HG02938 (cell line): ENCODE measurements at regions not wholly inside any gene's neighbourhood (a gene's known extent, or its start where the extent isn't known, plus 50 kb on each side); places are given as distances from the start of the nearest gene placed in this dataset.
"Not testable (repeated sequence)": the region's sequence is repeated elsewhere in the genome, so short reads cannot be mapped to it uniquely, and the experiment has no call there.

Experiments used
- ATAC-seq: cut with Tn5 transposase; IDR thresholded peaks from one replicate; pipeline ENCODE4 v1.9.1; 2021; ENCODE audit warnings: mild to moderate bottlenecking, moderate library complexity; ENCODE audit not compliant: unreplicated experiment

GRCh38 chr12:89844539-89844938, 135.9 kb upstream of the ATP2B1 start:
- ATAC-seq = no peak

DNA sequence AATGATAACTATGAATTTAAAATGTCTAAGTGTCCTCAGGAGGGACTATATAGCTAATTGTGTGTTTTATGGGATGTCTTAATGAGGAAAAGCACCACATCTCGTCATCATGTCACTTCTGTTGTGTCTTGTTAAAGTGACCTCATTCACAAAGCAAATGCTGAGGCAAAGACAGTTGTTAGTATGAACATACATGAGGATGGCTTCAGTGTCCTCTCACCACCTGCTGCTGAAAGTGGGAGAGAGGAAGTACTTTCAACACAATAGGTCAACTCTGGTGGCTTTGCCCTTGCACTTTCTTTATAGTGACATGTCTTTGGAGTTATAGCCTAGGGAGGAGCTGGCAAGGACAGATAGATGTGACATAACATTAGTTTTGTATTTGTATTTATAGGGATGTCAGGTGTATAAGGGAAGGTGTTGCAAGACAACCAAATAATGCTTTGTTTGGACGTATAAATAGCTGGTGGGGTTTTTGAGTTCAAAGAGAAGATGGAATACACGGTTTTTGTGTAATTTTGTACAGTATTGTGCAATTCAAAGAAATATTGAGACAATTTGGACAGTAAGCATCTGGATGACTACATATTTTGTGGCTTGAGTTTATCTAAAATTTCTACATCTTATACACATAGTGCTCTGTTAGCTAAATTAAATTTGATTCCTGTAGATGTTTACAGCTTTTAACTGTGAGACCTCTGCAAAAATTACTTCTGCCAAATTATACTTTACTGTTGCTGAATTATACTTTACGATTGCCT, 131.7 kb upstream of the ATP2B1 start:
- no peak for ATAC-seq

DNA sequence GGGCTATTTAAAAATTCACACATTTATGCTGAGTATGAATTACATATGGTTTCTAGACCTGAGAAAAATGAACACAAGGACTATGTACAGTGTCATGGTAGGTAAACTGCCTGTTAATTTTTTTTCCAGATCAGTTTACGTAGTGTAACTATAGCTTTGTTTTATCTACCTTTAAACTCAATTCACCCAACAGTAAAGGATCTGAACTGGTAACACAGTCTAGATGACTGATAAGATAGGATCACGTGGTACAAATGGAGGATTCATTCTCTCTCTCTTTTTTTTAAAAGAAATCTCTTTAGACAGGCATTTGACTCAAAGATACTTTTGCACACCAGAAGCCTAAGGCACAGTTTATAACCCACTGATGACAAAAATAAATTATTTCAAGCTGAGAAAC, 130.8 kb upstream of the ATP2B1 start:
- no peak for ATAC-seq

- ATAC-seq = no peak
These were observed 130.2 kb upstream of the ATP2B1 start for GRCh38 chr12:89838833-89839232.

- no peak for ATAC-seq
These were observed 127.4 kb upstream of the ATP2B1 start for GRCh38 chr12:89836026-89836425.

- no peak for ATAC-seq
These were observed 126.0 kb upstream of the ATP2B1 start for GRCh38 chr12:89834676-89835075.

GRCh38 chr12:89833337-89834252, 125.0 kb upstream of the ATP2B1 start:
- ATAC-seq = no peak

- no peak for ATAC-seq
These were observed 123.7 kb upstream of the ATP2B1 start for GRCh38 chr12:89832336-89832735.

DNA sequence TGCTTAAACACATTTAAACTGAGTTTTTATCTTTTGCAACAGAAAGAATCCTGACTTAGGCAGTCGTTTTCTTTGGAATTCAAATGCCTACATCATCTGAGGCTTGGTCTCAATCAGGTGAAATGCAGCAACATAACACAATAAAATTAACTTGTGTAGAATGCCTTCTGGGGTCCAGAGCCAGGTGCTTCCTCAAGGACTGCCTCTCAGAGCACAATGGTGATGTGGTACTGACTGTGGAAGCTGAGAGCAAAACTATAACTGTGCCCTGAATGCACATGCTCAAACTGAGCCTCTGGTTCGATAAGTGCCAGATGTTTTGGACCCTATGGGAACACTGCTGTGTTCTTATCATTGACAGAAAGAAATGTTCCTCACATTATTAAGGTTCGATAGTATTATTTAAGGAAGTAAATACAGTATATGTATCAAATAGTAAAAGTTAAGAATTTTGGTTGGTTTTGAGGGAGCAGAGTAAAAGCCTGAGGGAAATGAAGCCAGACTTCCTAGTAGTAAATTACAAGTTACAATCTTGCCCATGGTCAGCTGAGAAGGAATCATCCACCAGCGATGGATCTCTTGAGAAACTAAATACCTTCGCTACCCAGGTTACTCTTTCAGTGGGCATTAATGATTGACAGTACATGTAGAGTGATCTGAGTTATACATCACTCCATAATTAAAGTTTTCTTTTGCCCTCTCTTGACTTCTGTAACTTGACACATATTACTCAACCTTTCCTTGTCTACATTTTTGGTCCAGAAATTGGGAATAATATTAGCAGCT, 122.9 kb upstream of the ATP2B1 start:
- no peak for ATAC-seq

GRCh38 chr12:89829434-89829975, 120.9 kb upstream of the ATP2B1 start:
- no peak for ATAC-seq

- no peak for ATAC-seq
These were observed 119.9 kb upstream of the ATP2B1 start for GRCh38 chr12:89828575-89828974.

- ATAC-seq = no peak
These were observed 119.0 kb upstream of the ATP2B1 start for GRCh38 chr12:89827592-89827991.

- no peak for ATAC-seq
These were observed 117.8 kb upstream of the ATP2B1 start for GRCh38 chr12:89826468-89826867.

- no peak for ATAC-seq
These were observed 117.2 kb upstream of the ATP2B1 start for GRCh38 chr12:89825591-89826449.

GRCh38 chr12:89824822-89825221, 116.2 kb upstream of the ATP2B1 start:
- no peak for ATAC-seq

GRCh38 chr12:89822992-89823391, 114.4 kb upstream of the ATP2B1 start:
- ATAC-seq = not testable (repeated sequence)

DNA sequence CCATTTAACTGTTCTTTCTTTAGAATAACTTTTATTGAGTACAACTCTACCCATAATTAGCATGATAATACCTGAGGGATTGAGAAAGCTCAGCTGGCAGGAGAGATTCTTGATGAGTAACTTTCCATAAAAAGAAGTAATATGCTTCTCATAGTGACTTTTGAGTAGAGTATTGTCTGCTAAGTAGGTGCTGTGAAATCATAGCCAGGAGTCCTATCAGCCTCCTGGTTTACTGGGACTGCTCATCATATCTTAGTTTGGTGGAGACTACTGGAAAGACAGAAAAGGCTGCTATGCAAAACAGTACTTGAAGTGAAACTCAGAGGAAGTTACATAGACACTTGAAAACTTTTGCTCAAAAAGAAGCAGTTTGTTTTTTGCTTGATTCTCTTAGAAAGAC, 113.3 kb upstream of the ATP2B1 start:
- peak; percentile 81 for ATAC-seq

DNA sequence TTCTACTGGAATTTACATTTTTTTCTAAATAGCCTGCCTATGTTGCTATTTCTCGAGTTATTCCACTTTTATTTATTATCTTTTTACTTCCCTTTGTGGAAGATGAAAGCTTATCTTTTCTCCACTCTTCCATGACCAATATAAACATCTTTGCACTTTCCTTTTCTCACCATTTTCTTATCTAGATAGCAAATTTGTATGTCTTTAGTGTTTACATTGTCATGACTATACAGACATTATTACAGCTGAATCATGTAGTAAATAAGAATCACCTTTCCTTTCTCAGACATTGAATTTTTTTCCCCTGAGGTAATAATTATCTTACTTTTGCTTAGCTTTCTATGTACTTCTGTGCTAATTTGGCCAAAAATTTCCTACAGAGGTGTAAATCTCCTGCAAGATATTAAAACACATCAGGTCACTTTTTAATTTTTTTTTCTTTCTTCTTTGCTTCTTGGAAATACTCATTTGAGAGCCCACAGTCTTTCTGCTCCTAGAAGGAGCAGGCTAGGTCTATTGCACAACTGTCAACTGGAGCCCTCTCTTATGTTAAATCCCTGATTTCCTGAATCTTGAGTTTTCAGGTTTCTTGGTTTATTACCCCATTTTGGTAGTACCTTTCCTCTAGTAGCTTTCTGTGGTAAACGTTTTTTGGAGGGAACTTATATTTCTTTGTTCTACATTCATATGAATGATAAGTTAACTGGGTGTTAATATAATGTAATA, 109.0 kb upstream of the ATP2B1 start:
- ATAC-seq = no peak

DNA sequence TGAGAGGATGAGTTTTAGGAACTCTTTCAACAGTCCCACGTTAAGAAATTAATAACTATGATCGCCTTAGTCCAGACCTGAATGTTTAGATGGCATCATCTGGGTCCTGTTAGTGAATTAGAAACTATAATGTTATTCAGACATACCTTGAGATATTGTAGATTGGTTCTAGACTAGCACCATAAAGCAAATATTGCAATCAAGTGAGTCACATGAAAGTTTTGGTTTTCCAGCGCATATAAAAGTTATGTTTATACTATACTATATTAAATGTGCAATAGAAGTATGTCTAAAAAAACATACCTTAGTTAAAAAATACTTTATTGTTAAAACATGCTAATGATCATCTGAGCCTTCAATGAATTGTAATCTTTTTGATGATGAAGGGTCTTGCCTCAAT, 106.6 kb upstream of the ATP2B1 start:
- ATAC-seq = no peak
